IMR-90 (cell line): ENCODE measurements at regions not wholly inside any gene's neighbourhood (a gene's known extent, or its start where the extent isn't known, plus 50 kb on each side); places are given as distances from the start of the nearest gene placed in this dataset.
A peak's percentile ranks its signal among the peaks of the same experiment; 100 is the strongest.

Experiments
- ATAC-seq: fragments of 200-7000 bp; cut with Tn5 transposase; 2 replicates; pipeline ENCODE4 v1.9.1; 2020; ENCODE audit warnings: low read depth, mild to moderate bottlenecking, moderate library complexity
- BruUV-seq: library from RNA; stranded (reverse); fragments of 400-500 nt; replicated peaks from 2 replicates; lab custom pipeline; 2021; lab: Mats Ljungman, UMichigan
- CTCF ChIA-PET: fragments of 300-600 bp; formaldehyde crosslinking; extraction: SDS; loops from one replicate; lab custom pipeline; 2021; ENCODE audit warnings: antibody characterized with exemption; lab: Yijun Ruan, JAX
- POLR2A ChIA-PET: fragments of 300-600 bp; sonication (Branson Sonifier 250); formaldehyde crosslinking; loops from one replicate; lab custom pipeline; 2022; ENCODE audit warnings: antibody characterized with exemption; ENCODE audit not compliant: unreplicated experiment; lab: Charles Lee
- DNase-seq: peaks from one replicate; pipeline ENCODE4 v3.0.0; 2013
- H2AFZ ChIP-seq: replicated peaks from 2 replicates; pipeline ENCODE3; 2013; ENCODE audit warnings: low read length, mild to moderate bottlenecking; ENCODE audit not compliant: poor library complexity
- H2AK5ac ChIP-seq: 2 replicates; pipeline ENCODE4 v1.6.1; 2013; ENCODE audit warnings: low read depth, low read length, inconsistent platforms
- H2AK9ac ChIP-seq: replicated peaks from 2 replicates; pipeline ENCODE3; 2013; ENCODE audit warnings: mild to moderate bottlenecking, low read depth, low read length, moderate library complexity; ENCODE audit not compliant: poor library complexity
- H2BK120ac ChIP-seq: 2 replicates; pipeline ENCODE4 v1.6.1; 2013; ENCODE audit warnings: low read depth, low read length, inconsistent platforms
- H2BK15ac ChIP-seq: 3 replicates; pipeline ENCODE4 v1.6.1; 2013; ENCODE audit warnings: low read depth, low read length, inconsistent platforms
- H2BK20ac ChIP-seq: 2 replicates; pipeline ENCODE4 v1.6.1; 2013; ENCODE audit warnings: low read depth, mild to moderate bottlenecking, inconsistent platforms, low read length, moderate library complexity
- H2BK5ac ChIP-seq: 2 replicates; pipeline ENCODE4 v1.6.1; 2013; ENCODE audit warnings: mild to moderate bottlenecking, low read depth, low read length, inconsistent platforms; ENCODE audit not compliant: poor library complexity, severe bottlenecking
- H3K14ac ChIP-seq: replicated peaks from 2 replicates; pipeline ENCODE4 v1.6.1; 2013; ENCODE audit warnings: low read depth, low read length, inconsistent platforms
- H3K18ac ChIP-seq: 2 replicates; pipeline ENCODE4 v1.6.1; 2013; ENCODE audit warnings: low read depth, low read length, control low read depth
- H3K23ac ChIP-seq: 2 replicates; pipeline ENCODE4 v1.6.1; 2013; ENCODE audit warnings: low read depth, low read length, inconsistent platforms
- H3K27ac ChIP-seq: 2 replicates; pipeline ENCODE4 v1.5.1; 2013; ENCODE audit warnings: mild to moderate bottlenecking, control low read depth, low read length; ENCODE audit not compliant: insufficient read depth
- H3K27me3 ChIP-seq: 2 replicates; pipeline ENCODE4 v1.6.1; 2013; ENCODE audit warnings: low read length; ENCODE audit not compliant: control insufficient read depth, insufficient read depth
- H3K36me3 ChIP-seq: 2 replicates; pipeline ENCODE4 v1.6.1; 2013; ENCODE audit warnings: low read length, mixed read lengths; ENCODE audit not compliant: control insufficient read depth, insufficient read depth
- H3K4ac ChIP-seq: 2 replicates; pipeline ENCODE4 v1.6.1; 2013; ENCODE audit warnings: low read depth, low read length, inconsistent platforms
- H3K4me1 ChIP-seq: 2 replicates; pipeline ENCODE4 v1.6.1; 2013; ENCODE audit warnings: low read length, mixed read lengths; ENCODE audit not compliant: control insufficient read depth, insufficient read depth
- H3K4me2 ChIP-seq: 2 replicates; pipeline ENCODE4 v1.6.1; 2013; ENCODE audit warnings: low read depth, mild to moderate bottlenecking, control low read depth, low read length, moderate library complexity
- H3K4me3 ChIP-seq: 2 replicates; pipeline ENCODE4 v1.5.1; 2013; ENCODE audit warnings: low read depth, mild to moderate bottlenecking, control low read depth, low read length, moderate library complexity; ENCODE audit not compliant: insufficient read depth
- H3K56ac ChIP-seq: 2 replicates; pipeline ENCODE4 v1.6.1; 2013; ENCODE audit warnings: low read length, inconsistent platforms; ENCODE audit not compliant: insufficient read depth; ENCODE audit errors: extremely low read depth
- H3K79me1 ChIP-seq, 2 experiments: 2 replicates each; pipeline ENCODE4 v1.6.1; 2013; ENCODE audit warnings: low read length in 2 of 2, inconsistent platforms in 1 of 2, low read depth in 1 of 2
- H3K9ac ChIP-seq: 2 replicates; pipeline ENCODE4 v1.6.1; 2013; ENCODE audit warnings: low read depth, low read length, control low read depth
- H3K9me1 ChIP-seq: 2 replicates; pipeline ENCODE4 v1.6.1; 2013; ENCODE audit warnings: low read length, inconsistent platforms; ENCODE audit not compliant: insufficient read depth
- H3K9me3 ChIP-seq: 2 replicates; pipeline ENCODE4 v1.6.1; 2013; ENCODE audit warnings: low read length; ENCODE audit not compliant: control insufficient read depth, insufficient read depth
- H4K20me1 ChIP-seq: 2 replicates; pipeline ENCODE4 v1.6.1; 2013; ENCODE audit warnings: low read length, inconsistent platforms; ENCODE audit not compliant: insufficient read depth
- H4K5ac ChIP-seq: 2 replicates; pipeline ENCODE4 v1.6.1; 2013; ENCODE audit warnings: mild to moderate bottlenecking, low read depth, low read length, control low read depth
- H4K8ac ChIP-seq, 2 experiments: 2 replicates each; pipeline ENCODE4 v1.6.1; 2013; ENCODE audit warnings: low read depth in 2 of 2, low read length in 2 of 2, control low read depth in 1 of 2, inconsistent platforms in 1 of 2
- H4K91ac ChIP-seq: 2 replicates; pipeline ENCODE4 v1.6.1; 2013; ENCODE audit warnings: low read depth, low read length, inconsistent platforms; ENCODE audit not compliant: insufficient read depth
- BHLHE40 ChIP-seq: fragments of 150-350 bp; IDR thresholded peaks from 2 replicates; pipeline ENCODE4 v1.6.1; 2016; ENCODE audit warnings: mild to moderate bottlenecking, low read depth, low read length
- CEBPB ChIP-seq: IDR thresholded peaks from 2 replicates; pipeline ENCODE4 v1.6.1; 2012; ENCODE audit warnings: low read depth, low read length, improper control_type of control experiment
- CHD1 ChIP-seq: IDR thresholded peaks from 2 replicates; pipeline ENCODE4 v1.6.1; 2012; ENCODE audit warnings: low read depth, low read length, improper control_type of control experiment
- ELK1 ChIP-seq: fragments of 150-350 bp; IDR thresholded peaks from 2 replicates; pipeline ENCODE4 v1.6.1; 2016; ENCODE audit warnings: low read depth, mild to moderate bottlenecking, low read length, moderate library complexity, borderline replicate concordance
- FOS ChIP-seq: fragments of 150-350 bp; IDR thresholded peaks from 2 replicates; pipeline ENCODE4 v1.6.1; 2016; ENCODE audit warnings: low read depth, low read length
- MAFK ChIP-seq: IDR thresholded peaks from 2 replicates; pipeline ENCODE4 v1.6.1; 2012; ENCODE audit warnings: low read depth, low read length, improper control_type of control experiment
- NFE2L2 ChIP-seq: fragments of 150-350 bp; IDR thresholded peaks from 2 replicates; pipeline ENCODE4 v1.6.1; 2016; ENCODE audit warnings: low read depth, mild to moderate bottlenecking, low read length
- RCOR1 ChIP-seq: IDR thresholded peaks from 2 replicates; pipeline ENCODE4 v1.6.1; 2012; ENCODE audit warnings: mild to moderate bottlenecking, low read length, improper control_type of control experiment; ENCODE audit not compliant: insufficient replicate concordance
- USF2 ChIP-seq: fragments of 150-350 bp; IDR thresholded peaks from 2 replicates; pipeline ENCODE4 v1.6.1; 2017; ENCODE audit warnings: mild to moderate bottlenecking, antibody characterized with exemption, low read length, low read depth
- whole genome bisulfite sequencing, 2 experiments: methylation state at CpG; one replicate each; pipeline versions ENCODE4 v1.1.5 to v1.1.7; 2013; ENCODE audit warnings: missing lambda C conversion rate in 2 of 2; ENCODE audit not compliant: insufficient read length in 1 of 2; ENCODE audit errors: extremely low coverage in 2 of 2; 5-methylcytosine and 5-hydroxymethylcytosine counted together
- dilution Hi-C: fragments of 300-500 bp; cut with HindIII; formaldehyde crosslinking; loops from one replicate; pipeline ENCODE4 v1.14.3; 2018; ENCODE audit warnings: low sequenced_read_pairs; ENCODE audit not compliant: unreplicated experiment
- in situ Hi-C: fragments of 300-500 bp; cut with MboI; formaldehyde crosslinking; loops from 3 replicates; pipeline ENCODE4 v1.14.3; 2019; ENCODE audit warnings: low sequenced_read_pairs, inconsistent platforms, mixed read lengths
- intact Hi-C: fragments of 100-400 bp; cut with micrococcal nuclease; formaldehyde crosslinking; loops from 2 replicates; pipeline ENCODE4 v1.10.0; 2022

- Histone ChIP-seq H3K9me1 (no peaks in the 10 kb centered on the region), H3K9ac (no peak overlapping the region), H3K9me3 (no peaks in the 10 kb centered on the region), H2BK5ac (peak overlapping the region; percentile 42), H3K4me3 (no peak overlapping the region), H3K56ac (no peak overlapping the region), H2AK9ac (no peak overlapping the region), H4K8ac (0 out of 4 replicates have a peak overlapping the region, but pooled peaks have one; percentile 8 to 81), H3K79me1 (no peaks in the 10 kb centered on the region), H3K18ac (peak overlapping the region; percentile 6; the same call in 1 of the 2 replicates), H4K91ac (no peak overlapping the region), H3K4me2 (peak overlapping the region; percentile 11; the same call in 1 of the 2 replicates), H3K27me3 (no peaks in the 10 kb centered on the region), H2BK20ac (no peak overlapping the region), H3K23ac (no peak overlapping the region), H4K5ac (no peak overlapping the region; the same call in 1 of the 2 replicates), H3K4ac (no peak overlapping the region), H3K14ac (no peak overlapping the region), H2BK120ac (no peak overlapping the region), H3K36me3 (no peaks in the 10 kb centered on the region), H2BK15ac (no peak overlapping the region; the same call in 2 of the 3 replicates), H2AFZ (peak overlapping the region; percentile 19), H3K4me1 (peaks cover 10% of the 10 kb centered on the region), H4K20me1 (no peaks in the 10 kb centered on the region), H2AK5ac (no peak overlapping the region; the same call in 1 of the 2 replicates), H3K27ac (peak overlapping the region; percentile 81; the same call in 1 of the 2 replicates)
- WGBS, 2 experiments: 27% methylated on average over 3 of the region's 10 CpGs; no CpG with 5 or more reads in 1 of the 2 experiments
- TF ChIP-seq RCOR1: no peak
- TF ChIP-seq ELK1: no peak
- TF ChIP-seq USF2: peak; percentile 74; the same call in 1 of the 2 replicates
- peak; percentile 31; the same call in 1 of the 2 replicates for TF ChIP-seq NFE2L2
- peak; percentile 80 for TF ChIP-seq FOS
- peak; percentile 78 for TF ChIP-seq BHLHE40
- peak; percentile 68 for TF ChIP-seq MAFK
- TF ChIP-seq CHD1: no peak
- TF ChIP-seq CEBPB: peak; percentile 97
- BruUV-seq: no TSS peak
- ATAC-seq (peak; percentile 93), DNase-seq (peak; percentile 96)
- in situ Hi-C loops: no loop called here
- POLR2A ChIA-PET: no interaction called here
- CTCF ChIA-PET: no interaction called here
- intact Hi-C loops: loop anchor here (1.0 to 5.0 kb wide), 2 partner anchors 103 to 169 kb away; no protein-coding TSS in a partner anchor
- dilution Hi-C loops: no loop called here
These were observed 320.6 kb upstream of the PPARGC1A start for GRCh38 chr4:24210332-24210902.
